Neural progenitor cell (in vitro differentiated cells): ENCODE measurements at regions not wholly inside any gene's neighbourhood (a gene's known extent, or its start where the extent isn't known, plus 50 kb on each side); places are given as distances from the start of the nearest gene placed in this dataset.
"Not testable (repeated sequence)": the region's sequence is repeated elsewhere in the genome, so short reads cannot be mapped to it uniquely, and the experiment has no call there.

Experiments used
- DNase-seq: peaks from one replicate; pipeline ENCODE4 v3.0.0-alpha.2; 2016; ENCODE audit warnings: low spot score
- H2AFZ ChIP-seq: fragments of 200-600 bp; sonication (generic); replicated peaks from 2 replicates; pipeline ENCODE4 v1.6.1; 2016; ENCODE audit warnings: antibody characterized with exemption
- H3F3A ChIP-seq: fragments of 200-600 bp; sonication (generic); 2 replicates; pipeline ENCODE4 v1.6.1; 2016; ENCODE audit warnings: antibody characterized with exemption, low read depth
- H3K27ac ChIP-seq: fragments of 200-600 bp; sonication (generic); 2 replicates; pipeline ENCODE4 v1.5.1; 2016; ENCODE audit warnings: mild to moderate bottlenecking
- H3K27me3 ChIP-seq: fragments of 200-600 bp; sonication (generic); 2 replicates; pipeline ENCODE4 v1.6.1; 2016; ENCODE audit warnings: mild to moderate bottlenecking, moderate library complexity
- H3K36me3 ChIP-seq: fragments of 200-600 bp; sonication (generic); 2 replicates; pipeline ENCODE4 v1.5.1; 2016
- H3K4me1 ChIP-seq: fragments of 200-600 bp; sonication (generic); 2 replicates; pipeline ENCODE4 v1.6.1; 2016; ENCODE audit warnings: mixed run types
- H3K4me2 ChIP-seq: fragments of 200-600 bp; sonication (generic); 2 replicates; pipeline ENCODE4 v1.6.1; 2016
- H3K4me3 ChIP-seq: fragments of 200-600 bp; sonication (generic); 2 replicates; pipeline ENCODE4 v1.5.1; 2016
- H3K79me2 ChIP-seq: fragments of 200-600 bp; sonication (generic); 2 replicates; pipeline ENCODE4 v1.6.1; 2016; ENCODE audit warnings: low read depth
- H3K9ac ChIP-seq: fragments of 200-600 bp; sonication (generic); 2 replicates; pipeline ENCODE4 v1.6.1; 2016
- H3K9me3 ChIP-seq: fragments of 200-600 bp; sonication (generic); 2 replicates; pipeline ENCODE4 v1.5.1; 2016; ENCODE audit warnings: low read depth
- H4K20me1 ChIP-seq: fragments of 200-600 bp; sonication (generic); 2 replicates; pipeline ENCODE4 v1.6.1; 2016; ENCODE audit warnings: low read depth
- H3K27ac Mint-ChIP-seq: 3 replicates; pipeline ENCODE4 v1.8.0; 2021; ENCODE audit warnings: mixed read lengths
- H3K27me3 Mint-ChIP-seq: 2 replicates; pipeline ENCODE4 v1.8.0; 2022; ENCODE audit warnings: low read depth, mild to moderate bottlenecking, inconsistent platforms, moderate library complexity, mixed read lengths; ENCODE audit not compliant: insufficient read depth
- H3K36me3 Mint-ChIP-seq: 3 replicates; pipeline ENCODE4 v1.8.0; 2021; ENCODE audit warnings: mixed read lengths
- H3K4me1 Mint-ChIP-seq: 3 replicates; pipeline ENCODE4 v1.8.0; 2021; ENCODE audit warnings: mixed read lengths
- H3K4me3 Mint-ChIP-seq: 3 replicates; pipeline ENCODE4 v1.8.0; 2021; ENCODE audit warnings: mild to moderate bottlenecking, moderate library complexity, mixed read lengths
- H3K9me3 Mint-ChIP-seq: 3 replicates; pipeline ENCODE4 v1.8.0; 2020; ENCODE audit warnings: mixed read lengths
- CTCF ChIP-seq: fragments of 200-600 bp; sonication (generic); IDR thresholded peaks from 2 replicates; pipeline ENCODE4 v1.5.1; 2017; ENCODE audit warnings: antibody characterized with exemption, mild to moderate bottlenecking
- EZH2 ChIP-seq: fragments of 200-600 bp; sonication (generic); IDR thresholded peaks from 2 replicates; pipeline ENCODE4 v1.6.1; 2017; ENCODE audit warnings: antibody characterized with exemption, mild to moderate bottlenecking, moderate library complexity
- EZH2phosphoT487 ChIP-seq: fragments of 200-600 bp; sonication (generic); IDR thresholded peaks from 2 replicates; pipeline ENCODE4 v1.6.1; 2017; ENCODE audit warnings: antibody characterized with exemption

- Mint-ChIP-seq H3K36me3 (no peaks in the 10 kb centered on the region), H3K27ac (no peak overlapping the region), H3K27me3 (no peaks in the 10 kb centered on the region), H3K4me1 (no peaks in the 10 kb centered on the region), H3K4me3 (no peak overlapping the region), H3K9me3 (no peaks in the 10 kb centered on the region)
- Histone ChIP-seq H3K36me3 (no peaks in the 10 kb centered on the region), H3K79me2 (no peaks in the 10 kb centered on the region), H3K4me1 (no peaks in the 10 kb centered on the region), H3K27me3 (no peaks in the 10 kb centered on the region), H3F3A (no peaks in the 10 kb centered on the region), H3K9me3 (no peaks in the 10 kb centered on the region), H4K20me1 (no peaks in the 10 kb centered on the region), H3K4me2 (no peak overlapping the region), H3K9ac (no peak overlapping the region), H2AFZ (no peak overlapping the region), H3K4me3 (no peak overlapping the region), H3K27ac (no peak overlapping the region)
- TF ChIP-seq EZH2 (no peak), EZH2phosphoT487 (no peak), CTCF (no peak)
- no peak for DNase-seq
Measured at GRCh38 chr6:68087399-68088133, 547.5 kb upstream of the ADGRB3 start.

- no peak overlapping the region for H3K9ac ChIP-seq
- H3K27ac Mint-ChIP-seq = no peak overlapping the region
- H3K9me3 Mint-ChIP-seq = no peaks in the 10 kb centered on the region
- no peak for DNase-seq
- H3K79me2 ChIP-seq = no peaks in the 10 kb centered on the region
- no peak overlapping the region for H3K4me2 ChIP-seq
- H3K27me3 Mint-ChIP-seq = no peaks in the 10 kb centered on the region
- H3K27me3 ChIP-seq = no peaks in the 10 kb centered on the region
- H3K9me3 ChIP-seq = no peaks in the 10 kb centered on the region
- H3K27ac ChIP-seq = no peak overlapping the region
- H3K4me3 ChIP-seq = no peak overlapping the region
- H2AFZ ChIP-seq = no peak overlapping the region
- no peak overlapping the region for H3K4me3 Mint-ChIP-seq
- no peaks in the 10 kb centered on the region for H3K4me1 Mint-ChIP-seq
- H4K20me1 ChIP-seq = no peaks in the 10 kb centered on the region
- no peaks in the 10 kb centered on the region for H3K4me1 ChIP-seq
- H3K36me3 ChIP-seq = no peaks in the 10 kb centered on the region
- no peaks in the 10 kb centered on the region for H3K36me3 Mint-ChIP-seq
- TF ChIP-seq CTCF (no peak), EZH2 (no peak), EZH2phosphoT487 (no peak)
- H3F3A ChIP-seq = no peaks in the 10 kb centered on the region
Measured at GRCh38 chr6:68086199-68086598, 548.9 kb upstream of the ADGRB3 start.

GRCh38 chr6:68085599-68085998 lies 549.5 kb upstream of the ADGRB3 start:
- not testable (repeated sequence) for DNase-seq, H3K9ac ChIP-seq, H3F3A ChIP-seq, H3K9me3 ChIP-seq, H3K9me3 Mint-ChIP-seq, H3K27ac Mint-ChIP-seq, H3K4me1 ChIP-seq, H3K4me3 Mint-ChIP-seq, H2AFZ ChIP-seq, H3K4me3 ChIP-seq, H3K4me2 ChIP-seq, H3K27me3 Mint-ChIP-seq, H3K36me3 Mint-ChIP-seq, H3K36me3 ChIP-seq, H3K4me1 Mint-ChIP-seq, H3K27ac ChIP-seq, H3K79me2 ChIP-seq, H4K20me1 ChIP-seq, H3K27me3 ChIP-seq

GRCh38 chr6:68082086-68082485 lies 553.0 kb upstream of the ADGRB3 start:
- TF ChIP-seq EZH2 = no peak
- no peak for TF ChIP-seq EZH2phosphoT487
- TF ChIP-seq CTCF = no peak
- Histone ChIP-seq H3K4me2 (no peak overlapping the region), H4K20me1 (no peaks in the 10 kb centered on the region), H3K36me3 (no peaks in the 10 kb centered on the region), H3K4me1 (no peaks in the 10 kb centered on the region), H3K9ac (no peak overlapping the region), H3K4me3 (no peak overlapping the region), H3K27ac (no peak overlapping the region), H3F3A (no peaks in the 10 kb centered on the region), H3K27me3 (no peaks in the 10 kb centered on the region), H2AFZ (no peak overlapping the region), H3K79me2 (no peaks in the 10 kb centered on the region), H3K9me3 (no peaks in the 10 kb centered on the region)
- no peak for DNase-seq
- Mint-ChIP-seq H3K4me1 (no peaks in the 10 kb centered on the region), H3K9me3 (no peaks in the 10 kb centered on the region), H3K36me3 (no peaks in the 10 kb centered on the region), H3K27ac (no peak overlapping the region), H3K4me3 (no peak overlapping the region), H3K27me3 (no peaks in the 10 kb centered on the region)
